Mammary epithelial cell (primary cell): ENCODE measurements at regions not wholly inside any gene's neighbourhood (a gene's known extent, or its start where the extent isn't known, plus 50 kb on each side); places are given as distances from the start of the nearest gene placed in this dataset.

Experiments
- CTCF ChIP-seq, 2 donors: IDR thresholded peaks in 1 of 2; conservative IDR thresholded peaks in 1 of 2; 2 replicates each; pipeline ENCODE4 v1.5.1; 2011 to 2012; ENCODE audit warnings: inconsistent platforms in 2 of 2, low read length in 2 of 2, mild to moderate bottlenecking in 2 of 2, control low read depth in 1 of 2, low read depth in 1 of 2; ENCODE audit not compliant: insufficient read depth in 1 of 2; ENCODE audit errors: extremely low read depth in 1 of 2
- EZH2 ChIP-seq: IDR thresholded peaks from 2 replicates; pipeline ENCODE4 v1.6.1; 2012; ENCODE audit warnings: low read length, inconsistent platforms, borderline replicate concordance

- no peak for TF ChIP-seq CTCF (conservative IDR thresholded peaks at IDR 0.05 in 1 of 2, IDR thresholded peaks at IDR 0.05 in 1 of 2; ENCODE audit: extremely low read depth in 1 of 2, insufficient read depth in 1 of 2, low read depth in 1 of 2, low read length in 2 of 2)
- no peak for TF ChIP-seq EZH2
Observed at GRCh38 chr3:124213641-124214040, 221.7 kb upstream of the ROPN1 start.
